Spleen (tissue), 7 donors: ENCODE measurements at regions not wholly inside any gene's neighbourhood (a gene's known extent, or its start where the extent isn't known, plus 50 kb on each side); places are given as distances from the start of the nearest gene placed in this dataset.

Experiments used
- POLR2A ChIP-seq, 3 donors: fragments of 450-650 bp; IDR thresholded peaks; one replicate each; pipeline ENCODE4 v1.5.1; 2017; ENCODE audit warnings: antibody characterized with exemption in 3 of 3, mild to moderate bottlenecking in 1 of 3
- POLR2AphosphoS5 ChIP-seq, 3 donors: sonication (generic); formaldehyde crosslinking; IDR thresholded peaks; one replicate each; pipeline ENCODE4 v1.5.1; 2017; ENCODE audit warnings: antibody characterized with exemption in 3 of 3
- TF ChIP-seq, protein P1 (sequence below), 11 experiments: fragments of 200-600 bp in 7 of 11; fragments of 450-650 bp in 4 of 11; sonication (generic) in 4 of 11; IDR thresholded peaks in 8 of 11; conservative IDR thresholded peaks in 3 of 11; 1 replicate in 7 of 11; 2 replicates in 4 of 11; pipeline versions ENCODE4 v1.4.0 to v1.8.0; 2016 to 2021; ENCODE audit warnings: antibody characterized with exemption in 11 of 11, inconsistent platforms in 4 of 11, mild to moderate bottlenecking in 1 of 11
- donor health status: DM: no; HTN: no; CAD: no; lungs with moderate emphysema.
- donor health status: DM: no; HTN: no; CAD: no.
- donor health status: DM: no; HTN: no; CAD: no.

DNA sequence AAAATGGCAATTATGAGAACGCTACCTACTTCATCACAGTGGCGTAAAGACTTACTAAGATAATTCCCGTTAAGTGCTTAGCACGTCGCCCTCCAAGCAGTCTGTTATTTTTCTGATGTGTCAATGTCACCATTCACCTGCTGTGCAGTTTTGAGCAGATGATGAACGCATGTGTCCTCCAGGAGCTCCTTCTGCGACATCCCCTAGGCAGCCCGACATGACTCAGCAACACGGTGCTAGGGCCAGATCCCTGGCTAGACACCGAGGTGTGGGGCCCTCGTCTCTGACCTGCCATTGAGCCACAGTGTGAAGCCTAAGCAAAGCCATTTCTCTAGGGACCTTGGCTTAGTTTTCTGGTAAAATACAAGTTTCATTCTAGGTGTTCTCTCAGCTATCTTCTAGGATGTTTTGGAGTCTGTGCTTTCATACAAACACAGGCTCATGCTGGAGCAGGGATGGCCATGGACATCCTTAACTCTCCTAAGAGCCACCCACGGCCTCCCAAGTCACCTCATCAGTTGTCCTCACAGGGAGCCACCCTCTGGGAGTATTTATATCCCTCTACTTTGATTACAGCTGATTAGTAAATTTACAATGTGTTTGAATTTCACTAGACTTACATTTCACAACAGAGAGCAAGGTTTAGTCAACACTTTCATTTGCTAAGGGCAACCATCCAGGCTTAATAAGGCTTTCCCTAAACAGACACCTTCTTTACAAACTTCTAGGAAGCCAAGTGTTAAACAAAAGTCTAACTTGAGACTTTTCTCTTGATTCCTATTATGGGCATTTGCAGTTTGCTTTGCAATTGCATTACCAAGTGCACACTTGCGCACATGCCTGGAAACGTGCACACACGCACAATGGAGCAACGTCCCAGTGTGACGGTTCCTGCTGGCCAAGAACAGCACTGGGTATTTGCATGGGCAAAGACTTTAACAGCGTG, 376.8 kb upstream of the ID2 start:
- TF ChIP-seq, protein P1, sequence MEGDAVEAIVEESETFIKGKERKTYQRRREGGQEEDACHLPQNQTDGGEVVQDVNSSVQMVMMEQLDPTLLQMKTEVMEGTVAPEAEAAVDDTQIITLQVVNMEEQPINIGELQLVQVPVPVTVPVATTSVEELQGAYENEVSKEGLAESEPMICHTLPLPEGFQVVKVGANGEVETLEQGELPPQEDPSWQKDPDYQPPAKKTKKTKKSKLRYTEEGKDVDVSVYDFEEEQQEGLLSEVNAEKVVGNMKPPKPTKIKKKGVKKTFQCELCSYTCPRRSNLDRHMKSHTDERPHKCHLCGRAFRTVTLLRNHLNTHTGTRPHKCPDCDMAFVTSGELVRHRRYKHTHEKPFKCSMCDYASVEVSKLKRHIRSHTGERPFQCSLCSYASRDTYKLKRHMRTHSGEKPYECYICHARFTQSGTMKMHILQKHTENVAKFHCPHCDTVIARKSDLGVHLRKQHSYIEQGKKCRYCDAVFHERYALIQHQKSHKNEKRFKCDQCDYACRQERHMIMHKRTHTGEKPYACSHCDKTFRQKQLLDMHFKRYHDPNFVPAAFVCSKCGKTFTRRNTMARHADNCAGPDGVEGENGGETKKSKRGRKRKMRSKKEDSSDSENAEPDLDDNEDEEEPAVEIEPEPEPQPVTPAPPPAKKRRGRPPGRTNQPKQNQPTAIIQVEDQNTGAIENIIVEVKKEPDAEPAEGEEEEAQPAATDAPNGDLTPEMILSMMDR (IDR thresholded peaks at IDR 0.05 in 8 of 11, conservative IDR thresholded peaks at IDR 0.05 in 3 of 11) = no peak
- TF ChIP-seq POLR2A (IDR thresholded peaks at IDR 0.05) = no peak
- TF ChIP-seq POLR2AphosphoS5 (IDR thresholded peaks at IDR 0.05) = no peak
